GM10248 (cell line): ENCODE measurements at regions not wholly inside any gene's neighbourhood (a gene's known extent, or its start where the extent isn't known, plus 50 kb on each side); places are given as distances from the start of the nearest gene placed in this dataset.

Experiments
- CTCF ChIA-PET: fragments of 300-600 bp; sonication (Branson Sonifier 250); formaldehyde crosslinking; extraction: SDS; loops from one replicate; lab custom pipeline; 2021; ENCODE audit warnings: antibody characterized with exemption; lab: Yijun Ruan, JAX
- POLR2A ChIA-PET: fragments of 350-650 bp; sonication (Branson Sonifier 250); formaldehyde crosslinking; extraction: SDS; loops from one replicate; lab custom pipeline; 2020; ENCODE audit warnings: antibody characterized with exemption; lab: Yijun Ruan, JAX
- DNase-seq: peaks from one replicate; pipeline ENCODE4 v3.0.0; 2012; ENCODE audit errors: extremely low spot score
- TF ChIP-seq, protein P1 (sequence below): IDR thresholded peaks from 2 replicates; pipeline ENCODE4 v1.5.1; 2012; ENCODE audit warnings: mild to moderate bottlenecking, low read depth; ENCODE audit errors: extremely low read depth, missing control alignments, control extremely low read depth

GRCh38 chr2:173697929-173698328 is 267.2 kb downstream of the SP3 start:
- ChIA-PET POLR2A (no interaction called here), CTCF (no interaction called here)
- DNase-seq: no peak
- TF ChIP-seq, protein P1, sequence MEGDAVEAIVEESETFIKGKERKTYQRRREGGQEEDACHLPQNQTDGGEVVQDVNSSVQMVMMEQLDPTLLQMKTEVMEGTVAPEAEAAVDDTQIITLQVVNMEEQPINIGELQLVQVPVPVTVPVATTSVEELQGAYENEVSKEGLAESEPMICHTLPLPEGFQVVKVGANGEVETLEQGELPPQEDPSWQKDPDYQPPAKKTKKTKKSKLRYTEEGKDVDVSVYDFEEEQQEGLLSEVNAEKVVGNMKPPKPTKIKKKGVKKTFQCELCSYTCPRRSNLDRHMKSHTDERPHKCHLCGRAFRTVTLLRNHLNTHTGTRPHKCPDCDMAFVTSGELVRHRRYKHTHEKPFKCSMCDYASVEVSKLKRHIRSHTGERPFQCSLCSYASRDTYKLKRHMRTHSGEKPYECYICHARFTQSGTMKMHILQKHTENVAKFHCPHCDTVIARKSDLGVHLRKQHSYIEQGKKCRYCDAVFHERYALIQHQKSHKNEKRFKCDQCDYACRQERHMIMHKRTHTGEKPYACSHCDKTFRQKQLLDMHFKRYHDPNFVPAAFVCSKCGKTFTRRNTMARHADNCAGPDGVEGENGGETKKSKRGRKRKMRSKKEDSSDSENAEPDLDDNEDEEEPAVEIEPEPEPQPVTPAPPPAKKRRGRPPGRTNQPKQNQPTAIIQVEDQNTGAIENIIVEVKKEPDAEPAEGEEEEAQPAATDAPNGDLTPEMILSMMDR: no peak

- POLR2A ChIA-PET: no interaction called here
- CTCF ChIA-PET: no interaction called here
- TF ChIP-seq, protein P1: no peak
- DNase-seq: no peak
Observed at GRCh38 chr2:173705656-173706055, 259.5 kb downstream of the SP3 start.

GRCh38 chr2:173706936-173707335 is 258.2 kb downstream of the SP3 start:
- ChIA-PET CTCF (no interaction called here), POLR2A (no interaction called here)
- no peak for DNase-seq
- TF ChIP-seq, protein P1: no peak

DNA sequence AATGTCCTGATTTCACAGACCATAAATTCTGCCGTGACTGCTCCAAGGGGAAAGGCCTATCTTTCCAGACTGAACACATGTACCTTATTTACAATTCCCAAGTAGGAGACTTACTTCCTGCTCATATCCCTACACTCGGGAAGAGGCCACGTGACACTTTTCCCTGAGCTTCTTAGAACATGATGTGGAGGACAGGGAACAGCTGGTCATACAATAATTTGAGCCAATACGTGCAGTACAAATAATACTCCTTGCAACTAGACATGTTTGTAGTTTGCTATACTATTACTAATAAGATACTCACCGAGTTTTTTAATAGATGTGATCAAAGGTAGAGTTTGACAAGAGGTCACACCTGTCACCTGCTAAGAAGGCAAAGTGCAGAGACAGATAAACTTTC is 256.4 kb downstream of the SP3 start:
- DNase-seq: no peak
- TF ChIP-seq, protein P1: no peak
- CTCF ChIA-PET: no interaction called here
- POLR2A ChIA-PET: no interaction called here

GRCh38 chr2:173711816-173712215 is 253.4 kb downstream of the SP3 start:
- POLR2A ChIA-PET: no interaction called here
- TF ChIP-seq, protein P1: no peak
- no peak for DNase-seq

GRCh38 chr2:173713904-173714555 is 251.1 kb downstream of the SP3 start:
- CTCF ChIA-PET: no interaction called here
- no peak for DNase-seq
- POLR2A ChIA-PET: no interaction called here
- TF ChIP-seq, protein P1: no peak

More at GRCh38 chr2:173711816-173712215, 253.4 kb downstream of the SP3 start:
- CTCF ChIA-PET: interaction anchor here (1.0 kb wide), 1 partner anchor 14 kb away, joined by 3 read pairs; no protein-coding TSS in a partner anchor
